Activated naive CD4-positive, alpha-beta T cell treated with anti-CD3 and anti-CD28 coated beads, Interleukin-2, amount 50 U/mL, for 16 hours (primary cell): ENCODE measurements at regions not wholly inside any gene's neighbourhood (a gene's known extent, or its start where the extent isn't known, plus 50 kb on each side); places are given as distances from the start of the nearest gene placed in this dataset.
"Not testable (repeated sequence)": the region's sequence is repeated elsewhere in the genome, so short reads cannot be mapped to it uniquely, and the experiment has no call there.

Experiments used
- DNase-seq: peaks from one replicate; pipeline ENCODE4 v3.0.0-alpha.2; 2020

DNA sequence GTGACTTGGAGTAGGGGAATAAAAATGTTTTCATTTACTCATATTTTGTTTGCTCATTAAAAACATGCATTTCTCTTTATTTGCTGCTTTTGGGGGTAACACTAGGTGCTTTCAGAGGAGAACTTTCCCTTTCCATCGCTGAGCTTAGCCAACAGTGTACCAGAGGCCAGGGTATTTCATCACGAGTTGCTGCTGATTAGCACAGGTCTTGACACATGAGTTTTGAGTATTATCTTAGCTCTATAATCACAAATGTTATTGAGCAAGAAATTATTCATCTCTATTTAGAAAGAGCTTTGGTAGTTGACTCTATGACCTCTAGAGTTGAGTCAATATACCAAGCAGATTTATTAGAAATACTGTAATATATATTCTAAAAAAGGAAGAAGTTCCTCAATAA lies 375.9 kb downstream of the NXPH1 start:
- DNase-seq = no peak

DNA sequence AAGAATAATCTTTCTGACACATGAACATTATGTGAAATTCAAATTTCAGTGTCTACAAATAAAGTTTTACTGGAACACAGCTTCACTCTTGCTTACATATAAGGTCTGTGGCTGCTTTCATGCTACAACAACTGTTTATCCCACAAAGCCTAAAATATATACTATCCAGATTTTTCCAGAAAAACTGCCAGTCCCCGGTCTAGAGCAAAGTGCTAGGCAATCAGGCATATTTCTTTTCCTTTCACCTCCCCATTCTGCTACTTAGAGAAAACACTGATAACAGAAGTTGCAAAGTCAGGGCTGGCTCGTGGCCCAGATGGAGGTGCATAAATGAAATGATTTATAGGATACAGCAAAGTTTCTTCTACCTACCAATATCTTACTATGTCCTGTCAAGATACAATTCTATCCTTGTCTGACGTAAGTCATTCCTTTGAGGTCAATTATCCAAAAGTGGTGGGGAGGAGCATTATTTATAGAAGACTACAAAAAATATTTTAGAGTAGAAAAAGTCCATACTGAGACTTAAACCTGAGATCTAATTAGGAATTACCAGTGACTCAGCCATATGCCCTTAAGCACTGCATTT lies 384.1 kb downstream of the NXPH1 start:
- DNase-seq = no peak

DNA sequence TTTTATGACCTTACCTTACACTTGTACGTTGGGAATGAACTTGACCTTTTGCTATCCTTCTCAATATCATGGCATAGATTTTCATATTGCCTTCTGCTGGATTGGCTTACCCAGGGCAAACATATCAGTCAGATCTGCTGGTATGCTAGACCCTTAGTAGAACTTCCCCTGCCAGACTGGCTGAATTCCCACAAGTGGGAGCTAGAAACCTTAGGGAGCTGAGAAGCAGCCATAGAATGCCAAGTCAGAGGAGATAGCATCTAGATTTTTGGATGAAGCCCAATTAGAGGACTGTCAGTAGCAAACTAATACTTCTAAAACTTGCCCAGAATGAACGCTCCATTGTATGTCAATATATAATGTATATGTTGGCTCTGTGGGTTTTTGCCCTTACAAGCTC lies 385.0 kb downstream of the NXPH1 start:
- DNase-seq = no peak

DNA sequence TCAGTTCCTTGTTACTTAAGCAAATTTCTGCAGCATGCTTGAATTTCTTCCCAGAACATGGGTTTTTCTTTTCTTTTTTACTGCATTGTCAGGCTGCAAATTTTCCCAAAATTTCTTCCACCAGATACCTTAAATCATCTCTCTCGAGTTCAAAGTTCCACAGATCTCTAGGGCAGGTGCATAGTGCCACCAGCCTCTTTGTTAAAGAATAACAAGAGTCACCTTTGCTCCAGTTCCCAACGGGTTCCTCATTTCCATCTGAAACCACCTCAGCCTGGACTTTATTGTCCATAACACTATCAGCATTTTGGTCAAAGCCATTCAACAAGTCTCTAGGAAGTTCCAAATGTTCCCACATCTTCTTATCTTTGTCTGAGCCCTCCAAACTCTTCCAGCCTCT lies 389.2 kb downstream of the NXPH1 start:
- DNase-seq = no peak

DNA sequence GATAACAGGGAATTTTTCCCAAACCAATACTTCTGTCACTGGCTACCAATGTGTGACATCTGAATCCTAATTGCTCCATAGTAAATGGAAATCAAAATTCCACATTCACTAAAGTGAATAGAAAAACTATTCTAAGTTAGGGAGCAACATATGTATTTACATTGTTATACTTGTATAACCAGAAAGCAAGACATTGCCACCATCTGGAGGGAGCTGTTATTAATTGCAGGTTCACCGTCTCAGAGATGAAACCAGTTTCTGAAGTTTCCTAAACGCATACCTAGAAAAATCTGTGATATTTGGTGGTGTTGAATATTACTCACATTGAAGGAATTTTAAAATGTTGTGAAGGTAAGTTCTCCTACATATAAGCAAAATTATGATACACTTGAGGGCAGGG lies 390.1 kb downstream of the NXPH1 start:
- no peak for DNase-seq

DNA sequence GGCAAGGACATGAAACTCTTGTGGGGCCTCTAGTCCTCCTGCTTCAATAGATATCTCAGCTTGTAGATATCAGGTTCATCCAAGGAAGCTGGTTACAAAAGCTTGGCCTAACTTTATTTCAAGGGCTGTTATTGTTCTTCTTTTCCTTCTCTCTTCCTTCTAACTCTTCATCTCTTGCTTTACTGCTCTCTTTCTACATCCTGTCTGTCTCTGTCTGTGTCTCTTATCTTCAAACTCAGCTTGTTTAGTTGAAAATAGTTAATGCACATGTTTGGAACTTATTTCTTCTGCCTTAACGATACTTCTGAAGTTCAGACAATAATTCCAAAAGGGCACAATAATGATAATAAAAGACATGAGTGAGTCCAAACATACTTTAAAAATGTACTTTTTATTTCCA lies 393.9 kb downstream of the NXPH1 start:
- no peak for DNase-seq

DNA sequence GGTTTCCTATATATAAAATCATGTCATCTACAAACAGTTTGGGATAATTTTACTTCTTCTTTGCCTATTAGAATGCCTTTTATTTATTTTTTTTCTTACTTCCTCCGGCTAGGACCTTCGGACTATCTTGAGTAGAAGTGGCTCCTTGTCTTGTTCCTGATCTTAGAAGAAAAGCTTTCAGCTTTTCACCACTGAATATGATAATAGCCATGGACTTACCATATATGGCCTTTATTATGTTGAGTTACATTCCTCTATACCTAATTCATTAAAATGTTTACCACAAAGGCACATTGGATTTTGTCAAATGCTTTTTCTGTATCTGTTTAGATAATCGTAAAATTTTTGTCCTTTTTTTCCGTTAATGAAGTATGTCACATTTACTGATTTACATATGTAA lies 395.7 kb downstream of the NXPH1 start:
- DNase-seq = no peak

DNA sequence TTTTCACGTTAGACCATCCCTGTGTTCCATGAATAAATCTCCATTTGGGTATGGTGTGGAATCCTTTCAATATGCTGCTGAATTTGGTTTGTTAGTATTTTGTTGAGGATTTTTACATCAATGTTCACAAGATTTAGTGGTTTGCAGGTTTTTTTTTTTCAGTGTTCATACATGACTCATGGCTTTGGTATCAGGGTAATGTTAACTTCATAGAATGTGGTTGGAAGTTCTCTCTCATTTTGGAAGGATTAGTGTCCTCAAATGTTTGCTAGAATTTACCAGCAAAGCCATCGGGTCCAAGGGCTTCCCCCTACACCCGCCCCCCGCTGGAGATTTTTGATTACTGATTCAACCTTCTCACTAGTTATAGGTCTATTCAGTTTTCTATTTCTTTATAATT lies 398.0 kb downstream of the NXPH1 start:
- no peak for DNase-seq

DNA sequence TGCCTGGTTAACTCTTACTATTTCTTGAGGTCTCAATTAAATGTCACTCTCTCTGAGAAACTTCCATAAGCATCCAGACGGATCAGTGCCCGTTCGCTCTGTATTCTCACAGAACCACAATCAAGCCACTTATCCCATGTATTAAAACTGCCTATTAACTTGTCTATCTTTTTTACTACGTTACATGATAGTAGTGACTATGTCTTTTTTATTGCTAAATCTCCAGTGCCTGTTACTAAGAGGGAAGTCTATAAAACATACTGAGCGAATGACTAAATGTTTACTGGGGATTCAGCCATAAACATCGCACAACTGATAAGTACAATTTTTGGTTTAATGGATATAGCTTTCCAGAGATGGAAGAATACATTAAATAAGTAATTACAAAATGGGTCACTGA lies 399.9 kb downstream of the NXPH1 start:
- no peak for DNase-seq

DNA sequence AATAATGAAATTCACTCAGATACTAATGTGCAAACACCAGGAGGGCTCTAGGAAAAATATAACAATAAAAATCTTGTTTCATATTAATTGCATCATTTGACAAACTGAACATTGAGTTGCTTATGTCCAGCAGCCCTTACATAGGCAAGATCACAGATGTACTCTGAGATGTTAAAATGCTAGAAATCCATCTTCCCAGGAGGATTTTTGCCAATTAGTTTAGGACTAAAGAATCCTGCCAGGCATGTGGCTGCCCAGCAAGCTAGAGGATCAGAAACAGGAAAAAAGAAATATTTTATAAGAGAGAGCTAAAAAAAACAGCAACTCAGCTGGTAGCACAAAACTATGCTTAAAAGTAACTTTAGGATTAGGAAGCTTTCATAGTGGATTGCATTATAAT lies 407.8 kb downstream of the NXPH1 start:
- no peak for DNase-seq

DNA sequence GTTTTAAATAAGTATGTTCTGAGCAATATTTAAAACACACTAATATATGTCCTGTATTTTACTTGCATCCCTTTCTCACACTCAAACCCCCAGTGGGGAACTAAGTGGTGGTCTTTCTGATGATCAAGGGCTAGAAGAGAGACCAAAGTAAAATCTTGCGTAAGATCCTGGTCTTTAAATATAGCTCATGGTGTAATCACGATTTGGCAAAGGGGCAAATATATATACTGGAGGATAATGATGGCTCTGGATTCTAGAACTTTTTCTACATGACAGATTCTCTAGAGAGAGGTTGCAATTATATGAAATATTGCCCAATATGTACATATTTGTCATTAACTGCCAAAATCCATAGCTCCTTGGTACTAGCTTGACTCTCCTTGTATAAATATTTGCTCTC lies 438.3 kb downstream of the NXPH1 start:
- no peak for DNase-seq

DNA sequence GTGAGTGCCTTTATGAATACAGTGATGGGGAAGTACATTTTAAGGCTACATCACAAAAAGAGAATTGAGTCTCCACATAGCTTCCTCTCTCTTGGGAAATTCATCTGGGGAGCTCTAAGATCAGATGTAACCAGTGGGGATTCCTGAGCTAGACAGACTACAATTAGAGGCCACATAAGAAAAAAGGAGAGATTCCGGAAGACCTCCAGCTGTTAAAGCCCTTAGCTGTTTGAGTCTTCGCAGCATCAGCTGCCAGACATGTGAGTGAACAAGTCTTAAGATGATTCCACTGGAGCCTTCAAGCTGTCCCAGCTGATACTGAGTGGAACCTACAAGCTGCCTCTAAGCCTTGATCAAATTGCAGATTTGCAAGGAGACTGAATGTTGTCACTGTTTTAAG lies 448.5 kb downstream of the NXPH1 start:
- no peak for DNase-seq

DNA sequence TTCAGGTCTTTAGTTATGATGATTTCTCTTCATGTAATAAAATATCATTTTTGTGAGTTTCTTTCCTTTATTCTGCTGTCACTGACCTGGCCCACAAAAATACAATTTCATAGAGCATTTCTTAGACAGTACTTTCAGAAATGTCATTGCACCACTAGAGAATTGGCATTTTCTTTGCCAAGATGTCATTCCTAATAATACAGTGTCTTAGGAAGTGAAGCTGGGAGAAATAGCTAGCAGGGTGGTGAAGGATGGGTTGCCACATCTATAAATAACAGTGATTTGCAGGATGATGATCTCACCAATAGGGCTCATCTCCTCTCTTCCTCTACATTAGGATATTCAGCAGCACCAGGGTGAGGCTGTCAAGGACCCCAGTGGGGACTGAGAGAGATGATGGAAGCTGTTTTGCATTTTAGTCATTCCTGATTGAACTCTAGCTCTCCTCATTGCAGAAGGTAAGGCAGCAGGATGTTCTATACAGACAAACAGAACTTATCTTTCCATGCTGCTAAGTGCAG lies 452.1 kb downstream of the NXPH1 start:
- DNase-seq = no peak

DNA sequence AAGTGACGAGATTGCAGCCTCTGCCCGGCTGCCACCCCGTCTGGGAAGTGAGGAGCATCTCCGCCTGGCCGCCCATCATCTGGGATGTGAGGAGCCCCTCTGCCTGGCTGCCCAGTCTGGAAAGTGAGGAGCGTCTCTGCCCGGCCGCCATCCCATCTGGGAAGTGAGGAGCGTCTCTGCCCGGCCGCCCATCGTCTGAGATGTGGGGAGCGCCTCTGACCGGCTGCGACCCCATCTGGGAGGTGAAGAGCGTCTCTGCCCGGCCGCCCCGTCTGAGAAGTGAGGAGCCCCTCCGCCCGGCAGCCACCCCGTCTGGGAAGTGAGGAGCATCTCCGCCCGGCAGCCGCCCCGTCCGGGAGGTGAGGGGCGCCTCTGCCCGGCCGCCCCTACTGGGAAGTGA lies 456.9 kb downstream of the NXPH1 start:
- DNase-seq = not testable (repeated sequence)

DNA sequence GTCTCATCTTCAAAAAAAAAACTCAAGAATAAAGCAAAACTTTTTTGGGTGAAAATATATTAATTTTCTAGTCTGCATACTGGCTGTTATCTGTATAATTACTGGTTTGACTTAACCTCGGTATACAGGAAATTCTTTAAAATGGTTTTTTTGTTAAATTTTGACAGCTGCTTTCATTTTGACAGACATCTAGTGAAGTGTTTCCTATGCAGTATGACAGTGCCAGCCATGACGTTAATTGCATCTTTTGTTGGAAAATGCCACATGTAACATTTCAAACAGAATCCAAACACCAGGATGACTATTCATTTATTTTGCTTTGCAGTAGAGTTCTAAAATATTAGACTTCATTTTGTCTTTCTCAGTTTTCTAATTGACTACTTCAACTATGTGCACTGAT lies 460.4 kb downstream of the NXPH1 start:
- DNase-seq = no peak

DNA sequence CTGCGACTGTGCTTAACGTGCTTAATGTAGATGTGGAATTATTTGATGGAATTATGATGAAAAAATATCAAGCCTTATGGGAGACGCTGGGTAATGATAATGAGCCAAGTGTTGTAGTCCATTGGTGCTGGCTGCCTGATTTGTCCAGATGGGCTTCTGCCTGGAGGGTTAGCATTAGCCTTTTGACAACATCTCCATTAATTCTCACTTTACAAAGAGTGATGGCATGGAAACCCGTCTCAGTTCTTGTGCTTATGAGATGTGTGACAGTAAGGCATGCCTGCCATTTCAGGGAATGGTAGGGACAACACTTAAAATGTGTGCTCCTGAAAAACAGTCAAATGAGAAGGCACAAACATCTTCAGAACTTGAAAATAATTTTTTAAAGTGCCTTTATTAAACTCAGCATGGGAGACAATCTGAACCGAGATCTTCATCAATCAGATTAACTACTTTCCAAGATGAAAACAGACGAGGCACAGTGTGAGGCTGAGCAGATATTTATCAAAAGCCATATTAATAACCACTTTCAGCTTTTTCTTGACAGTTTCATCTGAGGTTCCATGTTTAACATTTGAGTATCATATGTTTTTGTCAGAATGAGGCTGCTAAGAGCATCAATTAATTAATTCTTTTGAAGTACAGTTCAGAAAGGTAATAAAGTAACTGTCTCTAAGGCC lies 473.1 kb downstream of the NXPH1 start:
- DNase-seq = no peak

DNA sequence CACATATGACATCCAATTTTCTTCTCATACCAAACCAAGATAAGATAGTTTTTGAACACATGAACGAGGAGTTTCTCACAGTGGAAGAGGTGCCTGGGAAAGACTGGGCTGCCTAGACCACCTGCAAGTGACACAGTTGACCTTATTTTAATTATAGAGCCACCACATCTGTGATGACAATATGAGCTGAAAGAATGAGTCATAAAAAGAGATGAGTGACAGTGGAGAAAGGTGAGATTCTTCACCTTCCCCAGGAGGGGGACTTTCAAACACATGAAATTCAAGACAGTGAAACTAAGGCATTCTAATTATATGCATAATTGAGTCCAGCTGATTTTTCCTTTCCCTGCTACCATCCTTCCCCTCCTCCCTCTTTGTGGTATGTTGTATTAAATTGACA lies 475.5 kb downstream of the NXPH1 start:
- no peak for DNase-seq

DNA sequence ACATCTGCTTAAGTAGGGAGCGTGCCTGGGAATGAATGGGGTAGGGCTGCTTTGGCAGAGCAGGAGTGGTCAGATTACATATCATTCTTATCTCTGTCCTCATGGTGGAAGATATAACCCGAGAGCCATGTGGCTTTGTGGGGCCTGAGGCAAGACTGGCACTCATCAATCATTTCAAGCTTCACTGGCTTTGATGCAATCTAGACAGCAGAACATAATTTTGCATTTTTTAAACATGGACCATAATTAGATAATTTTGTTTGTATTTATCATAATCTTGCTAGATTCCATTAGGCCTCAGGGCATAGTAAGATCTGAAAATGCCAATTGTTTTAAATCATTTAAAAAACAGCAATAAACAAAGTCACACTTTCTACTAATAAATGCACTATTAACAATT lies 480.3 kb downstream of the NXPH1 start:
- DNase-seq = no peak

DNA sequence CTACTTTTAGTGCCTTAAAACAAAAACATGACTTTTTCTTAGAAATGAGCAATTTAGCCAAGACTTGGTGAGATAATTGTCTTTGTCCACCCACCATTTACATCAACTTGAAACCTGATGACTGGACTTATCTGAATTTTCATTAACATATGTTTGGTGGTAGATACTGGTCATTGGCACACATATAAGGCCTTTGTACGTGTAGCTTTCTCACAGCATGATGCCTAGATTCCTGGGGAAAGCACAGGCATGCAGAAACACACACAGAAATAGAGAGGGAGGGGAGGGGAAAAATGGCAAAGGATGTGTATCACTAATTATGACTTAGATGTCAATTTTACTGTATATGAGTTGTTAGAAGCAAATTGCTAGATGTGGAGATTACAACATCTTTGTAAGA lies 488.4 kb downstream of the NXPH1 start:
- no peak for DNase-seq

DNA sequence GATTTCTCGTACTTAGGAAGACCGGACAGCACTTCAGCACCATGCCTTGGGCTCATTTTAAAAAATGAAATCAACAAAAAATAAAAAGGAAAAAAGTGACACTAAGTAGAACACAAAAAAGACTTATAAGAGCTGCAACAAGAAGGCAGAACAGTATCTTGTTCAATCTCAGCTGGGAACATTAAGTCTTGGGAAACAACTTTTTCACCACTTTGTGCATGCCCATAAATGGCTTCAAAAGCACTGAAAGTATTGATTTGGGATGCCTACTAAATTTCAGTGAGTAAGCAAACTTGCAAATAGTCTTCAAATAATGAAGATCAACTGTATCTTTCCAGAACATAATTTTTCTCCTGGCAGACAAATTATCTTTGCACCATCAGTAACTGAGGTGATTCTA lies 489.3 kb downstream of the NXPH1 start:
- DNase-seq = no peak

DNA sequence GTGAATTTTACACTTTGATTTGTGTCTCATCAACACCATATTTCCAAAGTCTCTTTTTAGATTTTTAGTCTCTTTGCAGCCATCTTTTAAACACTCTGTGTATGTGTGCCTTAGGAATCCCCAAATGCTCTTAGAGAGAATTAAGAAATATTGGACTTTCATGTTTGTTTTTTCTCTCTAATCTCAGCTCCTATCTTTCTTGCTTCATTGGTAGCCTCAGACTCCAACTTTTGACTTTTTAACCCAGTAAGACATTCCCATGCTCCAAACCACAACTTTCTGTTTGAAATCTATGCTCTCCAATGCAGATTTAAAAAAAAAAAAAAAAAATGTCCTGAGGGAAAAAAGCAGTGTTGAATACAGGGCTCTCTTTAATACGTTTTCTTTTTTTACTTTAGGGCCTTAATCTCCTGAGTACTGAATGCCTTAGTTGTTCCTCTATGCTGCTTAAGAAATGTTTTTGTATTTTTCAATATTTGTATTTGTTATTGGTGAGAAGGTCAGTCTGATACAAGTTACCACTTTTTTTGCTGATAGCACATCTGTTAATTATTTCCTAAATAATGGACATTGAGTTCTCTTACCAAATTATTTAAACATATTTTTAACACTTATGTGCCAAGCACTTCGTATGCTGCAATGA lies 489.9 kb downstream of the NXPH1 start:
- DNase-seq = no peak

DNA sequence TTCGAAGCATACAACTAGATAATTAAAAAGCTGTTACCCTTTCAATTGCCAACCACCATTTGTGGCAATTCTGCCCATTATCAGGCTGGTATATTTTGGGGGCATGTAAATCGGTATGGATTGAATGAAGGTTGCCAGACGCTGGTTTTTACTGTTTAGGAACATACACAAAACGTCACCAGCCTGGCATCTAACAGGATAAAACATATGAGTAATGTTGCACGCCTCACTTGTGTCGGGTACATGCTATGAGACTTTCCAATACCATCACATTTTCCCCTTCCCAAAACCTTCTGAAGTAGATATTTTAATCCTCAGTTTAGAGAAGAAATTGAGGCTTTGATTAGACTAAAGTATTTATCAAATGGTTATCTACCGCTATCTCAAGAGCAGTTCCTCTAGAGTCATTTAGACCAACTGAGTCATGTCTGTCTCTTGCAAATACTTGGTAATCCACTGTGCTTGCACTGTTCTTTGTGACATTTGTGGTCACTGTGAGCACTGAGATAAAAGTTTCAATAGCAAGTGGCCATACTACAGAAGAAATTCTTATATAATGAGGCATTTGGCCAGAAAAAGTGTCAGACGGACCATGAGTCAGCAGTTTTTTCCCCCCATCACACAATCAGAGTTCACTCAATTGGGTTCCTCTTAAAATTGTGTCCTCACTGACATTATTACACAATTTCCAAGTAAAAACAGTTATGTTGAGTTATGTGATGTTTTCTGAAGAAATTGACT lies 498.7 kb downstream of the NXPH1 start:
- no peak for DNase-seq

DNA sequence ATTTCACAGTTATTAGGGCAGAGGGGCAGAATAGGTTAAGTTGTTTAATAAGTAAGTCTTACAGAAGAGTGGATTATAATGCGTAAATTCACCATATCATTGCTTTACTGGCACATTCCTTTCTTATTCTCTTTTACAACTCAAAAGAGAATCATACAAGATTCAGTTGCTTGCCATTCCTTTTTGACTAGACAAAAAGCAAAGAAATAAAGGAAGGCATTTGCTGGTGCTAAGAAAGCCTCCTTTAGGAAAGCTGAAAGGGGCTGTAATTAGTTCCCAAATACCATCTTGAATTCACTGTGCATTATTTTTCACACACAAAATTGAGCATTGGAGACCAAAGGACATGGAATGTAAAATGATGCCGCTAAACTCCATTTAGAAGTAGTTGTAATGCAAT lies 499.3 kb downstream of the NXPH1 start:
- no peak for DNase-seq

DNA sequence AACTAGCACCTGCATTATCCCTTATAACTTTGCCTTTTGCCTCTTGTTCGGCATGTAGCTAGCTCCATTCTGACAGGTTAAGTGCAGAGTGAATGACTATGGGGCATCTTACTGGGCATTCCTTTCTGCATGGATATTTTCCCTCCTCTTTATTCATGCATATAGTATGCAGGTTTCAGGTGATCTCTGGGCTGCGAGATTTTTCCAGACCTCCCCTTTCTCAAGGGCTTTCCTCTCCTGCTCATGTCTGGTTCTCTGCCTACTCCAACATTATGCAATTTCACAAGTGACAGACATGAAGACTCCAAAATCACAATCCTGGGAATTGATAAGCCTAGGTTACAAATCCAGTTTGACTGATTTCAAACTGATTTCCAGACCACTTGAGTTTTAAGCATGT lies 503.8 kb downstream of the NXPH1 start:
- no peak for DNase-seq
